ENCODE measurements at regions not wholly inside any gene's neighbourhood (a gene's known extent, or its start where the extent isn't known, plus 50 kb on each side); places are given as distances from the start of the nearest gene placed in this dataset.
"Not testable (repeated sequence)": the region's sequence is repeated elsewhere in the genome, so short reads cannot be mapped to it uniquely, and the experiment has no call there.

- H3K9me3 Mint-ChIP-seq, result peaks cover 17% of the 10 kb centered on the region
- no peak for DNase-seq (ENCODE audit: low spot score in 2 of 2)
- no peak overlapping the region for H3K27ac Mint-ChIP-seq
- H3K36me3 Mint-ChIP-seq, result no peaks in the 10 kb centered on the region
- no peaks in the 10 kb centered on the region for H3K4me1 Mint-ChIP-seq
- ATAC-seq, result no peak
- H3K4me3 Mint-ChIP-seq, result no peak overlapping the region
These were observed 386.4 kb upstream of the STXBP6 start for GRCh38 chr14:25436288-25436875.

DNA sequence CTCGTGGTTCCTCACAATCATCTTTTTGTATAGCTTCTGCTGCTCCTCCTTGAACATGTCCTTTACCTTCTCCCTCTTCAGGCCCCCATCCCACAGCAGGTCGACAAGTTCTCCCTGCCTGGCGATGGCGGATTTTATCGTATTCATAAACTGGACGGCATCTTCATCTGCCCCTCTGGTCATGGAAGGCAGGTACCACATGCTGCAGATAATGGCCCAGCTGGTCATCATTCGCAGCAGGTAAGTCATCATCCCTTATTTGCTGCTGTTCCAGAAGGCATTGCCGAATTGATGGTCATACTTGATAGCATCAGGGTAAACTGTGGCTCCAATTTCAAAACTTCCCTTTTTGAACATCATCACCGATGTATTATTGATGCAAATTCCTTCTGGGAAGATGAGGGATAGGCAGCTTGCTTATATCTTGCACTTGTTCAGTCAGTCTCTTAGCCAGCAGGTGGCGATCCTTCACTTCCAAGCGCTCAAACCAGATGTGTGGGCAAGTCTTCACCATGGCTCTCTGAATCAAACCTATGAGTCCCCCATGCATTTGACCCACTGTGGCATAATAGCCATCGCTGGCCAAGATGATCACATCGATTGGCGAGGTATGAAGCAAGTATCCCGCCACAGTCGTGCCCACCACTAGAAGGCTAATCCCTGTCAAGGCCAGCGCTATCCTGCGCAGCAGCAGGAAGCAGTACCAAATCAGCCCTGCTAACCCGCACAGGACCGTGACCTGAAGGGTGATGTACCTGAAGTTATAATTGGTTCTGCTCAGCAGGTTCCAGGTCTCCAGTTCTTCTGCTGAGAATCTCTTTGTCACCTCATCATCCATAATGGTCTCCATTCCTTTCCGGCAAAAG lies 381.5 kb upstream of the STXBP6 start:
- H3K4me3 Mint-ChIP-seq, result no peak overlapping the region
- peaks cover 15% of the 10 kb centered on the region for H3K9me3 Mint-ChIP-seq
- no peak overlapping the region for H3K27ac Mint-ChIP-seq
- DNase-seq (ENCODE audit: low spot score in 2 of 2) (no peak), ATAC-seq (no peak)
- no peaks in the 10 kb centered on the region for H3K4me1 Mint-ChIP-seq
- no peaks in the 10 kb centered on the region for H3K36me3 Mint-ChIP-seq

DNA sequence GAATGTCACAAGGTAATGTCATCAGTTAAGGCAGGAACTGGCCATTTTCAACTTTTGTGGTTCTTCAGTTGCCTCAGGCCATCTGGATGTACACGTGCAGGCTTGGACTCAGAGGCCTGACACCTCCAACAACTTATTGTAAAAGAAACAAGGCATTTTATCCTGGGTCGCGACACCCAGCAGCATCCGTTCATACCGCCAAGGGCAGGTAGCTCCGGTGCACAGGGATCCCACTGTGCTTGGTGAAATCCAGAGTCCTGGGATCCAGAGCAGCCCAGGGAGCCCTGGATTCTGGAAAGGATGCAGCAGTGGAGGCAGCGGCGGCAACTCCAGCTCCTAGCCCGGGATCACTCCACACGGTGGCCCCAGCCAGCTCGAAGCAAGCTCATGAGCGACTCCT lies 380.9 kb upstream of the STXBP6 start:
- no peak for DNase-seq (ENCODE audit: low spot score in 2 of 2)
- no peaks in the 10 kb centered on the region for H3K36me3 Mint-ChIP-seq

GRCh38 chr14:25412998-25413397 lies 363.1 kb upstream of the STXBP6 start:
- Mint-ChIP-seq H3K27ac (no peak overlapping the region), H3K36me3 (no peaks in the 10 kb centered on the region), H3K9me3 (no peaks in the 10 kb centered on the region), H3K4me3 (no peak overlapping the region), H3K4me1 (no peaks in the 10 kb centered on the region)
- ATAC-seq, result no peak
- DNase-seq (ENCODE audit: low spot score in 2 of 2), result no peak

More for the DNA sequence above, 380.9 kb upstream of the STXBP6 start:
- no peak overlapping the region for H3K4me3 Mint-ChIP-seq
- no peak overlapping the region for H3K27ac Mint-ChIP-seq
- no peak for ATAC-seq
- no peaks in the 10 kb centered on the region for H3K4me1 Mint-ChIP-seq
- H3K9me3 Mint-ChIP-seq, result peaks cover 15% of the 10 kb centered on the region

- Mint-ChIP-seq H3K4me3 (no peak overlapping the region), H3K9me3 (no peaks in the 10 kb centered on the region), H3K27ac (no peak overlapping the region), H3K4me1 (no peaks in the 10 kb centered on the region), H3K36me3 (no peaks in the 10 kb centered on the region)
- no peak for ATAC-seq
- DNase-seq (ENCODE audit: low spot score in 2 of 2), result no peak
These were observed 362.1 kb upstream of the STXBP6 start for GRCh38 chr14:25411781-25412757.

DNA sequence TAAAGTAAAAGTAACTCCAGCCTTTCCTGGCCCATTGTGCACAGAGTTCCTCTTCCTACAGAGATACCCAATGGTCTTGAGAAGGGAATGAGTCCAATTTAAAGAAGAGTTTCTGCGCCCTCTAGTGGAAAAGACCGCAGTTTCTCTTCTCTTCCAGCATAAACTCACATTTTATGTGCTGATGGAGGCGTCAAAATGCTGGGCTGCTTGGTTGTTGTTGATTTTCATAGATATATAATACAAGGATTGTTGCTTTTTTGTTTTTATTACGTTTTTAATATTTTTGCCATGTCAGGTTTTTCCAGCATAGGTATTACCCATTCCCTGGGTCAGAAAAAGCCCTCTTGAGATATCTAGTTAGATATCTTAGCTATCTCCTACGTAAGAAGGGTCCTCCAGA lies 356.9 kb upstream of the STXBP6 start:
- Mint-ChIP-seq H3K4me1 (no peaks in the 10 kb centered on the region), H3K27ac (no peak overlapping the region), H3K9me3 (no peaks in the 10 kb centered on the region), H3K36me3 (no peaks in the 10 kb centered on the region), H3K4me3 (no peak overlapping the region)
- DNase-seq (ENCODE audit: low spot score in 2 of 2) (no peak), ATAC-seq (no peak)

GRCh38 chr14:25400607-25401206 lies 350.8 kb upstream of the STXBP6 start:
- ATAC-seq (no peak), DNase-seq (ENCODE audit: low spot score in 2 of 2) (peak; percentile 4 to 53)

DNA sequence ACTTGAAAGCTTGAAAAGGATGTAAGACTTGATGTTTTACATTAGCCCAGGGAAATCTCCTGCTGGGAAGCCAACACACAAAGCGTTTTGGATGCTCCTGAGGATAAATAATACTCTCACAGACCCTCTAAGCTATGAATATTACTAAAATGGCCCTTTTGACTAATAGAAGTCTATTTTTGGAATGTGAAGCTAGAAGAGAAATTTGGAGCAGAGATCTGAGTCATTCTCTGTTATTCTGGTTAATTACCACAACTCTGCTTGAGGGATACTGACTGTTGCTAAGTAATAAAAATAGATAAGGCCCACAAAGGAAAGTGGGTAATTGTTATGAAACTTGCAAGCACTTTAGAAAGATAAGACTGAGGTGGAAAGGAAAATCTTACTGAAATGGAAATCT lies 346.2 kb upstream of the STXBP6 start:
- Mint-ChIP-seq H3K4me1 (no peaks in the 10 kb centered on the region), H3K27ac (no peak overlapping the region), H3K36me3 (no peaks in the 10 kb centered on the region), H3K9me3 (no peaks in the 10 kb centered on the region), H3K4me3 (no peak overlapping the region)
- ATAC-seq (peak; percentile 47), DNase-seq (ENCODE audit: low spot score in 2 of 2) (no peak)

More at GRCh38 chr14:25400607-25401206, 350.8 kb upstream of the STXBP6 start:
- Mint-ChIP-seq H3K4me3 (no peak overlapping the region), H3K4me1 (no peaks in the 10 kb centered on the region), H3K9me3 (no peaks in the 10 kb centered on the region), H3K36me3 (no peaks in the 10 kb centered on the region), H3K27ac (no peak overlapping the region)

- ATAC-seq (no peak), DNase-seq (ENCODE audit: low spot score in 2 of 2) (no peak)
- no peak overlapping the region for H3K4me3 Mint-ChIP-seq
- H3K27ac Mint-ChIP-seq, result no peak overlapping the region
- H3K9me3 Mint-ChIP-seq, result no peaks in the 10 kb centered on the region
- H3K4me1 Mint-ChIP-seq, result no peaks in the 10 kb centered on the region
- H3K36me3 Mint-ChIP-seq, result no peaks in the 10 kb centered on the region
These were observed 344.9 kb upstream of the STXBP6 start for GRCh38 chr14:25394791-25395391.

GRCh38 chr14:25394356-25394755 lies 344.4 kb upstream of the STXBP6 start:
- Mint-ChIP-seq H3K4me1 (no peaks in the 10 kb centered on the region), H3K9me3 (no peaks in the 10 kb centered on the region), H3K36me3 (no peaks in the 10 kb centered on the region), H3K4me3 (no peak overlapping the region), H3K27ac (no peak overlapping the region)
- no peak for ATAC-seq
- DNase-seq (ENCODE audit: low spot score in 2 of 2), result no peak

DNA sequence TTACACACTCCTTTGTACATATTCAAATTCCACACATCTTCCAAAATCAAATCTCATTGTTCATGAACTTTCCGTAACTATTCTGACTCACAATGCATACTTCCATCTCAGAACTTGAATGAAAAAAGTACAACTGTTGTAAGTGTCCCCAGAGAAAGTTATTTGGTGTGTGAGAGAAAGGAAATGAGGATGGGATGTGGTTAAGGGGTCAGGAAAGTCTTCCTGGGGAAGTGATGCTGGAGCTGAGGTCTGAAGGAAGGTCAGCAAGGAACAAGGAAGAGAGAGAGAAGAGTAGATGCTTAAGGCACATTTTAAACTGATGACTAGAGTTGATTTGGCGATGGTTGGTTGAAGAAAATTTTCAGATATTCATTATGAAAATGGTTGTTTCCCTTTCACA lies 340.0 kb upstream of the STXBP6 start:
- H3K4me3 Mint-ChIP-seq, result no peak overlapping the region
- H3K36me3 Mint-ChIP-seq, result no peaks in the 10 kb centered on the region
- ATAC-seq (no peak), DNase-seq (ENCODE audit: low spot score in 2 of 2) (no peak)
- H3K27ac Mint-ChIP-seq, result no peak overlapping the region
- no peaks in the 10 kb centered on the region for H3K9me3 Mint-ChIP-seq
- H3K4me1 Mint-ChIP-seq, result no peaks in the 10 kb centered on the region

GRCh38 chr14:25381498-25381897 lies 331.6 kb upstream of the STXBP6 start:
- H3K9me3 Mint-ChIP-seq, result no peaks in the 10 kb centered on the region
- H3K36me3 Mint-ChIP-seq, result no peaks in the 10 kb centered on the region
- no peak for DNase-seq (ENCODE audit: low spot score in 2 of 2)
- no peaks in the 10 kb centered on the region for H3K4me1 Mint-ChIP-seq
- H3K4me3 Mint-ChIP-seq, result no peak overlapping the region
- no peak overlapping the region for H3K27ac Mint-ChIP-seq
- ATAC-seq, result no peak

GRCh38 chr14:25375639-25376038 lies 325.7 kb upstream of the STXBP6 start:
- Mint-ChIP-seq H3K4me1 (no peaks in the 10 kb centered on the region), H3K36me3 (no peaks in the 10 kb centered on the region), H3K9me3 (no peaks in the 10 kb centered on the region), H3K4me3 (no peak overlapping the region), H3K27ac (no peak overlapping the region)
- DNase-seq (ENCODE audit: low spot score in 2 of 2) (no peak), ATAC-seq (no peak)

GRCh38 chr14:25371068-25371467 lies 321.1 kb upstream of the STXBP6 start:
- no peak for DNase-seq (ENCODE audit: low spot score in 2 of 2)
- no peak overlapping the region for H3K4me3 Mint-ChIP-seq
- no peak overlapping the region for H3K27ac Mint-ChIP-seq
- no peaks in the 10 kb centered on the region for H3K4me1 Mint-ChIP-seq
- no peaks in the 10 kb centered on the region for H3K36me3 Mint-ChIP-seq
- ATAC-seq, result no peak
- peaks cover 6% of the 10 kb centered on the region for H3K9me3 Mint-ChIP-seq

GRCh38 chr14:25370057-25370456 lies 320.1 kb upstream of the STXBP6 start:
- not testable (repeated sequence) for ATAC-seq; H3K27ac Mint-ChIP-seq; H3K4me1 Mint-ChIP-seq; H3K36me3 Mint-ChIP-seq; H3K4me3 Mint-ChIP-seq; DNase-seq (ENCODE audit: low spot score in 2 of 2); H3K9me3 Mint-ChIP-seq

Measured in stimulated activated effector memory CD8-positive, alpha-beta T cell treated with anti-CD3 and anti-CD28 coated beads, Interleukin-12 subunit alpha, Interleukin-12 subunit beta, amount 100 ng/mL, for 72 hours (primary cell).